DOHH2 (cell line): ENCODE measurements at regions not wholly inside any gene's neighbourhood (a gene's known extent, or its start where the extent isn't known, plus 50 kb on each side); places are given as distances from the start of the nearest gene placed in this dataset.

Experiments
- H3F3A ChIP-seq: fragments of 200-600 bp; sonication (generic), shearing (Covaris generic); 2 replicates; pipeline ENCODE4 v1.6.0; 2016; ENCODE audit warnings: antibody characterized with exemption, mild to moderate bottlenecking; ENCODE audit not compliant: control insufficient read depth, insufficient read depth
- H3K27ac ChIP-seq: fragments of 200-600 bp; sonication (generic); 2 replicates; pipeline ENCODE4 v1.5.1; 2014; ENCODE audit warnings: low read depth, mild to moderate bottlenecking, low read length, moderate library complexity
- H3K27me3 ChIP-seq: fragments of 200-600 bp; sonication (generic); 2 replicates; pipeline ENCODE4 v1.6.1; 2014; ENCODE audit warnings: mild to moderate bottlenecking, low read length, mixed read lengths; ENCODE audit not compliant: control insufficient read depth
- H3K36me3 ChIP-seq: fragments of 200-600 bp; sonication (generic); 2 replicates; pipeline ENCODE4 v1.6.1; 2014; ENCODE audit warnings: mild to moderate bottlenecking, low read length, moderate library complexity, mixed read lengths; ENCODE audit not compliant: control insufficient read depth
- H3K4me1 ChIP-seq: fragments of 200-600 bp; sonication (generic); 2 replicates; pipeline ENCODE4 v1.6.1; 2014; ENCODE audit warnings: mild to moderate bottlenecking, low read length, mixed read lengths; ENCODE audit not compliant: control insufficient read depth
- H3K4me2 ChIP-seq: fragments of 200-600 bp; sonication (generic); 2 replicates; pipeline ENCODE4 v1.6.0; 2014; ENCODE audit warnings: mild to moderate bottlenecking, low read length, moderate library complexity
- H3K4me3 ChIP-seq: fragments of 200-600 bp; sonication (generic); 2 replicates; pipeline ENCODE4 v1.5.1; 2014; ENCODE audit warnings: mild to moderate bottlenecking, low read length, mixed read lengths
- H3K79me2 ChIP-seq: fragments of 200-600 bp; sonication (generic); 2 replicates; pipeline ENCODE4 v1.6.1; 2014; ENCODE audit warnings: mild to moderate bottlenecking, low read length, mixed read lengths; ENCODE audit not compliant: control insufficient read depth
- H3K9me2 ChIP-seq: fragments of 200-600 bp; sonication (generic); replicated peaks from 2 replicates; pipeline ENCODE4 v1.6.1; 2014; ENCODE audit warnings: mild to moderate bottlenecking, low read length, mixed read lengths; ENCODE audit not compliant: control insufficient read depth
- H3K9me3 ChIP-seq: fragments of 200-600 bp; sonication (generic); 2 replicates; pipeline ENCODE4 v1.6.1; 2014; ENCODE audit warnings: antibody characterized with exemption, low read length, mixed read lengths; ENCODE audit not compliant: control insufficient read depth, insufficient read depth
- H4K20me1 ChIP-seq: fragments of 200-600 bp; sonication (generic); 2 replicates; pipeline ENCODE4 v1.6.0; 2014; ENCODE audit warnings: low read depth, mild to moderate bottlenecking, antibody characterized with exemption, low read length, moderate library complexity; ENCODE audit not compliant: control insufficient read depth, insufficient read depth
- EZH2phosphoT487 ChIP-seq: fragments of 200-600 bp; sonication (generic); IDR thresholded peaks from 2 replicates; pipeline ENCODE4 v1.6.1; 2017; ENCODE audit warnings: borderline replicate concordance, mild to moderate bottlenecking, antibody characterized with exemption, low read length, moderate library complexity, mixed read lengths
- TF ChIP-seq, protein P1 (sequence below): fragments of 200-600 bp; sonication (generic); IDR thresholded peaks from one replicate; pipeline ENCODE4 v1.5.1; 2014; ENCODE audit warnings: antibody characterized with exemption, mild to moderate bottlenecking, low read depth, low read length; ENCODE audit not compliant: poor library complexity, severe bottlenecking

DNA sequence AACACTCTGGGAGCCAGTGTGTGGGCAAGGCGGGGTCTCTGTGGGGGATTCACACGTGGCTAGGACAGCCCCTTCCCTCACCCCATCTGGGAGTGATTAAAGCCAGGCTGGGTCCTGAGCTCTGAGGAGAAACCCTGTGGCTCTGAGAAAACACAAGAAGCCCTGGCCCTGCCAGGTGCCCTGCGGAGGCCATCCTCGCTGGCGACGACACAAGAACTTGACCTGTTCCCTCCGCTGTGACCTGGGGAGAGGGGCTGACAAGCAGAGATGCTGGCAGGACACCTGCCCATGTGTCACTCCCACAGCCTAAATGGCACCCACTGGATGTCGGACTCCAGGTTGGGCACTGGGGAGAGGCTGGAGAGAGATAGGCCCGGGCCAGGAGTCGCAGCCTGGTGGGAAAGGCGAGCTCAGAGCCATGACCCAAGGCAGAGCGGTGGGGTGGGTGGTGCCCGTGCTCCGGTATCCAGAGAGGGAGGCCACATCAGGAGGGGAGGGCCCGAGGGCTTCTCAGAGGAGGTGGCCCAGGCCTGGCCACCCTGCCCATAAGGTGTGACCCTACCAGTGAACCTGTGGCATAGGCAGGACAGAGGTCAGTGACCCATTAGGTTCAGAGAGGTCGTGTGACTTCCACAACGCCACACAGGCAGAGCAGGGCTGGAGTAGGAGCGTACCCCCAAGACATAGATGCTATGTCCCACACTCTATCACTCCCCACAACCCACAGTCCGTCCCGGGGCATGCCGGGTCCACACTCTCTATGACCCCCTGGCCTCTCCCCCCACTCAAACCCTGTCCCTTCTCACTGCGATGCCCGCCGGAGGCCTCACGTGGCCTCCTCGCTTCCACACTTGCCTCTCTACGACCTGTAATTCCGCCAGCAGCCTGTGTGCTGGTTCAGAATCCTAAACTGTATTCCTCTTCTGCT, 59.4 kb upstream of the HPCAL1 start:
- Histone ChIP-seq H3K4me2 (no peak overlapping the region), H3K9me3 (no peaks in the 10 kb centered on the region), H3K36me3 (no peaks in the 10 kb centered on the region), H3K79me2 (no peaks in the 10 kb centered on the region), H3F3A (no peaks in the 10 kb centered on the region), H4K20me1 (no peaks in the 10 kb centered on the region), H3K27ac (no peak overlapping the region), H3K9me2 (no peaks in the 10 kb centered on the region), H3K4me1 (no peaks in the 10 kb centered on the region), H3K27me3 (peaks cover 3% of the 10 kb centered on the region), H3K4me3 (no peak overlapping the region)
- TF ChIP-seq, protein P1, sequence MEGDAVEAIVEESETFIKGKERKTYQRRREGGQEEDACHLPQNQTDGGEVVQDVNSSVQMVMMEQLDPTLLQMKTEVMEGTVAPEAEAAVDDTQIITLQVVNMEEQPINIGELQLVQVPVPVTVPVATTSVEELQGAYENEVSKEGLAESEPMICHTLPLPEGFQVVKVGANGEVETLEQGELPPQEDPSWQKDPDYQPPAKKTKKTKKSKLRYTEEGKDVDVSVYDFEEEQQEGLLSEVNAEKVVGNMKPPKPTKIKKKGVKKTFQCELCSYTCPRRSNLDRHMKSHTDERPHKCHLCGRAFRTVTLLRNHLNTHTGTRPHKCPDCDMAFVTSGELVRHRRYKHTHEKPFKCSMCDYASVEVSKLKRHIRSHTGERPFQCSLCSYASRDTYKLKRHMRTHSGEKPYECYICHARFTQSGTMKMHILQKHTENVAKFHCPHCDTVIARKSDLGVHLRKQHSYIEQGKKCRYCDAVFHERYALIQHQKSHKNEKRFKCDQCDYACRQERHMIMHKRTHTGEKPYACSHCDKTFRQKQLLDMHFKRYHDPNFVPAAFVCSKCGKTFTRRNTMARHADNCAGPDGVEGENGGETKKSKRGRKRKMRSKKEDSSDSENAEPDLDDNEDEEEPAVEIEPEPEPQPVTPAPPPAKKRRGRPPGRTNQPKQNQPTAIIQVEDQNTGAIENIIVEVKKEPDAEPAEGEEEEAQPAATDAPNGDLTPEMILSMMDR: no peak
- no peak for TF ChIP-seq EZH2phosphoT487

DNA sequence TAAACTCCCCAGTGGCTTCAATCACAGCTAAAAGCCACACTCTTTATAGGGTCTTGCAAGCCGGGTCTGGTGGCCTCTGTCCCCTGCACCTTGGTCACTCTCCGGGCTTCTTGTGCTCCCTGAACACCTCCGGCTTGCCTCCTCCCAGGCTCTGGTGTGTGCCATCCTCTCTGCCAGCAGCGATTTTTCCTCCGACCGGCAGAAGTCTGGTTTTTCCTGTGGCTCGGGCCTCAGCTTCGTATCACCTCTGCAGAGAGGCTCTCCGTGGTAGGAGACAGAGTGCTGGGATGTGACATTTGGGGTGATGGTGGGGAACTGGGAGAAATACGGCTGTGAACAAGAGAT, 58.8 kb upstream of the HPCAL1 start:
- H3K4me2 ChIP-seq: no peak overlapping the region
- no peaks in the 10 kb centered on the region for H3K9me2 ChIP-seq
- H3K27me3 ChIP-seq: peaks cover 3% of the 10 kb centered on the region
- H3F3A ChIP-seq: no peaks in the 10 kb centered on the region
- H3K9me3 ChIP-seq: no peaks in the 10 kb centered on the region
- no peak overlapping the region for H3K4me3 ChIP-seq
- H4K20me1 ChIP-seq: no peaks in the 10 kb centered on the region
- no peaks in the 10 kb centered on the region for H3K79me2 ChIP-seq
- H3K4me1 ChIP-seq: no peaks in the 10 kb centered on the region
- TF ChIP-seq, protein P1: no peak
- no peak for TF ChIP-seq EZH2phosphoT487
- H3K27ac ChIP-seq: no peak overlapping the region
- no peaks in the 10 kb centered on the region for H3K36me3 ChIP-seq

DNA sequence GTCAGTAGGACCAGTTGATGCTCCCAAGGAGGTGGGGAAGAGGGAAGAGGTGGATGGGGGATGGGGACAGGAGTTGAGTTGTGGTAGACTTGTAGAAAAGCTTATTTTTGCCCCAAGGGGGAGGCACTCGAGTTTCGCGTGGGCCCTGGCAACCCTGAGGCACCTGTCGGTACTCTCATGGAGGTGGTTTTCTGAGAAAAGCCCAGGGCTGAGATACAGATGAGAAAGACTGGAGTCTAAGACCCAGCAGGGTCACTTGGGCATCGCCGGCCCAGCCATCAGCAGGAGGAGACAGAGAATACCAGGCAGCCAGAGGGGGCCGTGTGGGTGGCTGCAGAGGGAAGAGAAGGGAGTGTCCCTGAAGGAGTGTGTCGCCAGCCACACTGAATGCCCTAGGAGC, 57.7 kb upstream of the HPCAL1 start:
- Histone ChIP-seq H3K4me2 (no peak overlapping the region), H3K79me2 (no peaks in the 10 kb centered on the region), H3K36me3 (no peaks in the 10 kb centered on the region), H3K27ac (no peak overlapping the region), H3K4me3 (no peak overlapping the region), H3K9me2 (no peaks in the 10 kb centered on the region), H3K9me3 (peaks cover 5% of the 10 kb centered on the region), H3K27me3 (peaks cover 3% of the 10 kb centered on the region), H3K4me1 (no peaks in the 10 kb centered on the region), H4K20me1 (no peaks in the 10 kb centered on the region), H3F3A (no peaks in the 10 kb centered on the region)
- TF ChIP-seq, protein P1: no peak
- no peak for TF ChIP-seq EZH2phosphoT487
